Pancreas (tissue), 10 donors: ENCODE measurements at regions not wholly inside any gene's neighbourhood (a gene's known extent, or its start where the extent isn't known, plus 50 kb on each side); places are given as distances from the start of the nearest gene placed in this dataset.

Experiments used
- ATAC-seq, 4 donors: fragments of 200-7000 bp; cut with Tn5 transposase; one replicate each; pipeline versions ENCODE4 v1.8.0 to v1.9.1; 2020; ENCODE audit warnings: mild to moderate bottlenecking in 4 of 4, moderate library complexity in 4 of 4
- DNase-seq, 6 donors: peaks; one replicate each; pipeline ENCODE4 v3.0.0-alpha.2; 2020
- FAIRE-seq: peaks from 2 replicates; lab custom pipeline; 2012; peaks lifted over from hg19 to GRCh38; lab: Jason Lieb, UNC
- H3K27ac ChIP-seq, 4 donors: fragments of 200-600 bp; sonication (generic); 1 replicate in 3 of 4; 2 replicates in 1 of 4; pipeline versions ENCODE4 v1.5.0 to v1.8.0; 2020
- H3K27me3 ChIP-seq, 4 donors: fragments of 200-600 bp; one replicate each; pipeline ENCODE4 v1.8.0; 2021
- H3K36me3 ChIP-seq, 3 donors: fragments of 200-600 bp; sonication (generic) in 1 of 3; one replicate each; pipeline versions ENCODE4 v1.5.0 to v1.8.0; 2020 to 2021
- H3K4me1 ChIP-seq, 3 donors: fragments of 200-600 bp; one replicate each; pipeline ENCODE4 v1.8.0; 2021
- H3K4me3 ChIP-seq, 4 donors: fragments of 200-600 bp; sonication (generic) in 2 of 4; one replicate each; pipeline versions ENCODE4 v1.5.0 to v1.8.0; 2020 to 2021
- H3K9me3 ChIP-seq, 4 donors: fragments of 200-600 bp; one replicate each; pipeline ENCODE4 v1.8.0; 2021
- CTCF ChIP-seq, 4 donors: fragments of 200-600 bp; sonication (generic) in 3 of 4; IDR thresholded peaks; one replicate each; pipeline versions ENCODE4 v1.5.0 to v1.8.0; 2021; ENCODE audit warnings: antibody characterized with exemption in 4 of 4
- WGBS, 2 donors: extraction: QIAGEN DNeasy Blood & Tissue Kit; methylation state at CpG; one replicate each; pipeline ENCODE4 v1.1.7; 2013; 5-methylcytosine and 5-hydroxymethylcytosine counted together
- intact Hi-C, 3 donors: fragments of 100-400 bp; cut with DNase I; formaldehyde crosslinking; loops; one replicate each; pipeline versions ENCODE4 v1.11.1 to v1.14.2; 2022
- donor health status: healthy with polysubstance abuse.
- donor health status: DM: no; HTN: no; CAD: no; lungs with moderate emphysema.
- donor health status: DM: no; HTN: no; CAD: no.
- donor health status: control.
- donor health status: control.
- donor health status: Bipolar disorder and iron deficiency.
- donor health status: DM: yes; HTN: yes; CAD: no.
- donor health status: DM: no; HTN: no; CAD: no.
- donor health status: DM: no; HTN: no; CAD: no.
- donor health status: DM: yes; HTN: yes; CAD: no.

GRCh38 chr9:108281696-108282095 lies 574.1 kb downstream of the ACTL7B start:
- no peak overlapping the region for H3K27ac ChIP-seq
- FAIRE-seq (no peak), DNase-seq (no peak), ATAC-seq (no peak)
- no peaks in the 10 kb centered on the region for H3K27me3 ChIP-seq
- no peak overlapping the region for H3K4me3 ChIP-seq
- 46 to 70% methylated on average over 1 of the region's 1 CpG for WGBS, 2 donors
- H3K4me1 ChIP-seq, result no peaks in the 10 kb centered on the region
- TF ChIP-seq CTCF (IDR thresholded peaks at IDR 0.05), result no peak
- no peaks in the 10 kb centered on the region for H3K36me3 ChIP-seq
- intact Hi-C loops, result no loop called here
- no peaks in the 10 kb centered on the region for H3K9me3 ChIP-seq

- no peak overlapping the region for H3K4me3 ChIP-seq
- intact Hi-C loops, result no loop called here
- no peak overlapping the region for H3K27ac ChIP-seq
- TF ChIP-seq CTCF (IDR thresholded peaks at IDR 0.05), result no peak
- FAIRE-seq (no peak), DNase-seq (no peak), ATAC-seq (no peak)
- no peaks in the 10 kb centered on the region for H3K9me3 ChIP-seq
- H3K36me3 ChIP-seq, result no peaks in the 10 kb centered on the region
- H3K4me1 ChIP-seq, result no peaks in the 10 kb centered on the region
- no peaks in the 10 kb centered on the region for H3K27me3 ChIP-seq
These were observed 577.4 kb downstream of the ACTL7B start for GRCh38 chr9:108278341-108278740.

- Histone ChIP-seq H3K27me3 (no peaks in the 10 kb centered on the region), H3K9me3 (no peaks in the 10 kb centered on the region), H3K27ac (no peak overlapping the region), H3K4me3 (no peak overlapping the region), H3K36me3 (no peaks in the 10 kb centered on the region), H3K4me1 (peaks cover 0 to 4% (median 0%) of the 10 kb centered on the region in 3 donors)
- no peak for DNase-seq
- no peak for TF ChIP-seq CTCF (IDR thresholded peaks at IDR 0.05)
- FAIRE-seq, result no peak
- intact Hi-C loops, result no loop called here
- no peak for ATAC-seq
These were observed 578.6 kb downstream of the ACTL7B start for GRCh38 chr9:108277216-108277615.

GRCh38 chr9:108275906-108276305 lies 579.9 kb downstream of the ACTL7B start:
- Histone ChIP-seq H3K27me3 (no peaks in the 10 kb centered on the region), H3K9me3 (no peaks in the 10 kb centered on the region), H3K4me3 (no peak overlapping the region), H3K36me3 (no peaks in the 10 kb centered on the region), H3K27ac (no peak overlapping the region), H3K4me1 (peaks cover 0 to 12% (median 0%) of the 10 kb centered on the region in 3 donors)
- no peak for TF ChIP-seq CTCF (IDR thresholded peaks at IDR 0.05)
- ATAC-seq (no peak), DNase-seq (no peak), FAIRE-seq (no peak)
- intact Hi-C loops, result no loop called here
- WGBS, 2 donors, result 61 to 86% methylated on average over 2 of the region's 2 CpGs

GRCh38 chr9:108274971-108275370 lies 580.8 kb downstream of the ACTL7B start:
- H3K27me3 ChIP-seq, result no peaks in the 10 kb centered on the region
- H3K36me3 ChIP-seq, result no peaks in the 10 kb centered on the region
- no peak for DNase-seq
- 64 to 80% methylated on average over 5 of the region's 5 CpGs for WGBS, 2 donors
- peaks cover 0 to 12% (median 0%) of the 10 kb centered on the region in 3 donors for H3K4me1 ChIP-seq
- H3K27ac ChIP-seq, result no peak overlapping the region
- no peak for ATAC-seq
- H3K9me3 ChIP-seq, result no peaks in the 10 kb centered on the region
- intact Hi-C loops, result loop anchor here in 1 of 3 donors (5.0 kb wide), 1 partner anchor 788 kb away; the partner anchor contains the start of gene KLF4
- no peak for FAIRE-seq
- no peak for TF ChIP-seq CTCF (IDR thresholded peaks at IDR 0.05)
- no peak overlapping the region for H3K4me3 ChIP-seq
